GM19099 (cell line): ENCODE measurements at regions not wholly inside any gene's neighbourhood (a gene's known extent, or its start where the extent isn't known, plus 50 kb on each side); places are given as distances from the start of the nearest gene placed in this dataset.

ENCODE experiments used
- POLR2A ChIP-seq: IDR thresholded peaks from 3 replicates; pipeline ENCODE4 v1.6.1; 2011; ENCODE audit warnings: low read depth; ENCODE audit not compliant: insufficient read length; ENCODE audit errors: extremely low read depth

DNA sequence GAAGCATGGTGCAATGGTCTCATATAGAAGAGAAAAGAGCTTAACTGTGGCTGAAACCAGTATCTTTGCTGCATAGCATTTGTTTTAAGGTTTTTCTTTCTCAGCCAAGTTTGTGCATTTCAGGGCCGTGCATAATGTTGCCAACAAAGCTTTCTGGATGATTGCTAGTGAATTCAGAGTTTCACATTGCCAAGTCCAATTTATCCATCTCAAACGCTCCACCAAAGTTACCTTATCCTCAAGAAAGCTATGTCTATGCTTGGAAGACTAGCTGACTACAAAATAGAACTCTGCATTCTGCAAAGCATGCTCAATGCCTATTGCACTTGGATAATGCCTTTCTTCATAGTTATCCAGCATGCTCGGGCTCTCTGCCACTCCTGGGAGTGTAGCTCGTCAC, 535.8 kb upstream of the SGCG start:
- TF ChIP-seq POLR2A, result no peak

GRCh38 chr13:22647156-22647850, 533.5 kb upstream of the SGCG start:
- TF ChIP-seq POLR2A, result no peak

GRCh38 chr13:22648320-22648801, 532.4 kb upstream of the SGCG start:
- TF ChIP-seq POLR2A, result no peak

- no peak for TF ChIP-seq POLR2A
Observed at GRCh38 chr13:22652796-22653195, 528.0 kb upstream of the SGCG start.

GRCh38 chr13:22653866-22654265, 526.9 kb upstream of the SGCG start:
- TF ChIP-seq POLR2A, result no peak

GRCh38 chr13:22655106-22655852, 525.5 kb upstream of the SGCG start:
- TF ChIP-seq POLR2A, result no peak

DNA sequence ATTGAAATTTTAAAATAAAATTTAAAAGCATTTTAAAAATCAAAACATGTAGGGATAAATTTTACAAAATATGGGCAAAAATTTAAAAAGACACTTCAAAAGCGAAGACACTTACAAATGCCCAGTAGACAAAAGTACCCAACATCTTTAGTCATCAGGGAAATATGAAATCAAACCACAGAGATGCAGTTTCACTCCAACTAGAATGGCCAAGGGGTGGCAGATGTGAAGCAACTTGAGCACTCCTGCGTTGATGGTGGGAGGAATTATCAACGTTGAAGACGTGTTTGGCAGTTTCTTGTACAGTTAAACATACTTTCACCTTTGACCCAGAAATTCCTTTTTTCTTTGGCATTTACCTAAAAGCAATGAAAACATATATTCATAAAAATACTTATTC, 518.0 kb upstream of the SGCG start:
- TF ChIP-seq POLR2A, result no peak

DNA sequence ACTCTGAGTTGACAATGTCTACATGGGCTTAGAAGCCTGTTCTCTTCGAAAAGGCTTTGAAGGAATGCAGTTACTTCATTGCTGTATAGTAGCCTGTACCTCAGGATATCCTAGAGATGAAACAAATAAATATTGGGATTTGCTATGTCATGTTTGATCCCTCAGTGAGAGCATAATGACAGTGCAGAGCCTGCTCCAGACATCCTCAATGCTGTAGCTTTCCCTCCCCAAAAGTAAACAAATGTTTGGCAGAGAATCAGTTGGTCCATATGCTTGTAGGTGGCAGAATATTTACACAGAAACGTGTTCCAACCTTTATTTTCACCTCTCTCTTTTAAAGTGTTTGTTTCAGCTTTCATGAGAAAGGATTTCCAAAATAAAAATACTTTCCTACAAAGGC, 515.3 kb upstream of the SGCG start:
- no peak for TF ChIP-seq POLR2A

GRCh38 chr13:22690756-22691155, 490.0 kb upstream of the SGCG start:
- no peak for TF ChIP-seq POLR2A

DNA sequence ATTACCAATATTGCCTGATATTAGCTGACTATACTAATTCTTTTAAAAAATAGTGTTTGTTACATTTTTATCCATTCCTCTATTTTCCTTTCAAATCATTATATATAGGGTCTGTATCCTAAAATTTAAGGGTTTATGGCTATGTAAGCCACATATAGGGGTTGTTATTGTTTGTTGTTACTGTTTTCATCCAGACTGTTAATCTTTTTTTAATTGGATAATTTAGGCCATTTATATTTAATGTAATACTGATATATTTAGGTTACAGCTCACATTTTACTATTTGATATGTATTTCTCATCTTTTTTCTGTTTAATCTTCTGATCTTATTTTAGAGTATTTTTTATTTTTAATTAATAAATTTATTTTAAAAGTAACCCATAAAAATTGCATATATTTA, 487.1 kb upstream of the SGCG start:
- TF ChIP-seq POLR2A, result no peak

GRCh38 chr13:22696433-22696832, 484.3 kb upstream of the SGCG start:
- no peak for TF ChIP-seq POLR2A

DNA sequence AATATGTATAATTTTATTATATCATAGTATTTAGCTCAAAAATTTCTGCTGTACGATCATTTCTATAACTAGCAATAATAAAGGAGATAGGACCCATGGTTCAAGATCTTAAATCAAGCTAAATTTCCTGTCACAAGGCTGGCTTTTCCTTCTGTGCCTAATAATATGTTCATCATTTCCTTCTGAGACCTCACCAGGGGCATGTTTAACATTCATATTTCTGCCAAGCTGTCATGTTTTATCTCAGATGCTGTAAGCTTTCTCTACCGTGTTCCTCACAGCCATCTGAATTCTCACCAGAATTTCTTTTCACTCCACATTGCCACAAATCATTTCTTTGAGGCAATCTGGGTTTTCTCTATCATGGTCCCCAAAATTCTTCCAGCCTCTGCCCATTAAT, 482.3 kb upstream of the SGCG start:
- no peak for TF ChIP-seq POLR2A

GRCh38 chr13:22700246-22700887, 480.4 kb upstream of the SGCG start:
- TF ChIP-seq POLR2A, result no peak

- no peak for TF ChIP-seq POLR2A
Observed at GRCh38 chr13:22703601-22704209, 477.1 kb upstream of the SGCG start.

DNA sequence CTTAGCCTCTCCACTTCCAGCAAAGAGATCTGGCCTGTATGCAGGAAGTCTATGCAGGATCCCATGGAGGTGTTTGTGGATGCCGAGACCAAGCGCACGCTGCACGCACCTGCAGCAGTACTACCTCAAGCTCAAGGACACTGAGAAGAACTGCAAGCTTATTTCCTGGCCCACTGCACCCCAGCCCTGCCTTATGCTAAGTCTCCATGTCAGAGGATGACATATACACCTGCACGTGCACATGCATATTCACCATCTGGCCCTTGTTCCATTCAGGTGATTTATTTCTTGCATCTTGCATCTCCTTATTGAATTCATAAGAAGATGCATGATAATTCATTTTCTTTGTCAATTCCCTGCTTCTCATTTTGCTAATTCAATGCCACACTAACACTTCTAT, 472.8 kb upstream of the SGCG start:
- no peak for TF ChIP-seq POLR2A
